ENCODE measurements at regions not wholly inside any gene's neighbourhood (a gene's known extent, or its start where the extent isn't known, plus 50 kb on each side); places are given as distances from the start of the nearest gene placed in this dataset.

DNA sequence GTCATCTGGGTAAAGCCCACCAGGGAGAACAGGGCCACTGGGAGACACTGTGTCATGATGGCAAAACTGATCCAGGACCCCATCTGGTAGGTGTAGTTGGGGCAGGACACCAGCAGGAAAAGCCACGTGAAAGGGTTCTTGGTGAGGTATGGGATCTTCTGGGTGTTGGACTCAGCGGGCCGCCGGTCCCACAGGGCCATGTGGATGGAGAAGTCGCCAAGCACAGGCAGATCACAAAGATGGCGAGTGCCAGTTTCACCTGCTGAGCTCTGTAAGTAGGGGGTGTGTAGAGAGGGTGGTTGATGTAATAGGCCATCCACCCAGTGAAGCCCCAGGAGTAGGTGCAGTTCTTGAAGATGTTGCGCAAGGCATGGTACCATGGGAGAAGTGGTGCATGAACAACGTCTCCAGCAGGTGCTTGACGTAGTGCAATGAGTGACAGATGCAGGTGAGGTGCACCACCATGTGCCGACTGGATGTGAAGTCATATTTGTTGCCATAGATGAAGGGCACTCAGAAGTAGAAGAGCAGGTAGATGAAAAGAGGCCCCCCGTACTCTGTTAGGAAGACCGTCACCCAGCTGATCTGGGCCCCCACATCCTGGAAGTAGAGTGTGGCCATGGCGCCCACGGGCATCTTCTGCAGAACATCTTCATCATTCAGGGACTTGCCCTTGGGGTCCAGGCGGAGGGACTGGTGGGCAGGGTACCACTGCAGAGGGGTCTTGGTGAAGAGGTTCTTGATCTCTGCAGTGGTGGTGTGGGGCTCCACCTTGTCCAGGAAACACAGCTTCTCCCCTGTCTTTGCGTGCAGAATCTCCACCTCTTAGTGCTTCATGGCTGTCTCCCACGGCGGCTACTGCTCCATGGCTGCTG is 249.3 kb downstream of the ANKRD50 start:
- TF ChIP-seq POLR2A (IDR thresholded peaks at IDR 0.05; ENCODE audit: low read depth, low read length), result no peak
- no peak for TF ChIP-seq POLR2AphosphoS5 (IDR thresholded peaks at IDR 0.05; ENCODE audit: low read depth, low read length)

Data from GM12892 (cell line).